Choroid plexus epithelial cell (primary cell): ENCODE measurements at regions not wholly inside any gene's neighbourhood (a gene's known extent, or its start where the extent isn't known, plus 50 kb on each side); places are given as distances from the start of the nearest gene placed in this dataset.
A peak's percentile ranks its signal among the peaks of the same experiment; 100 is the strongest.

Source experiments
- DNase-seq: peaks from one replicate; pipeline ENCODE4 v3.0.0-alpha.2; 2010; ENCODE audit warnings: low read depth
- H3K4me3 ChIP-seq: 2 replicates; pipeline ENCODE4 v1.5.1; 2011; ENCODE audit warnings: low read depth, mild to moderate bottlenecking, control low read depth, low read length, moderate library complexity
- CTCF ChIP-seq: conservative IDR thresholded peaks from 2 replicates; pipeline ENCODE4 v1.5.1; 2011; ENCODE audit warnings: low read depth, mild to moderate bottlenecking, control low read depth, inconsistent platforms, low read length, moderate library complexity

DNA sequence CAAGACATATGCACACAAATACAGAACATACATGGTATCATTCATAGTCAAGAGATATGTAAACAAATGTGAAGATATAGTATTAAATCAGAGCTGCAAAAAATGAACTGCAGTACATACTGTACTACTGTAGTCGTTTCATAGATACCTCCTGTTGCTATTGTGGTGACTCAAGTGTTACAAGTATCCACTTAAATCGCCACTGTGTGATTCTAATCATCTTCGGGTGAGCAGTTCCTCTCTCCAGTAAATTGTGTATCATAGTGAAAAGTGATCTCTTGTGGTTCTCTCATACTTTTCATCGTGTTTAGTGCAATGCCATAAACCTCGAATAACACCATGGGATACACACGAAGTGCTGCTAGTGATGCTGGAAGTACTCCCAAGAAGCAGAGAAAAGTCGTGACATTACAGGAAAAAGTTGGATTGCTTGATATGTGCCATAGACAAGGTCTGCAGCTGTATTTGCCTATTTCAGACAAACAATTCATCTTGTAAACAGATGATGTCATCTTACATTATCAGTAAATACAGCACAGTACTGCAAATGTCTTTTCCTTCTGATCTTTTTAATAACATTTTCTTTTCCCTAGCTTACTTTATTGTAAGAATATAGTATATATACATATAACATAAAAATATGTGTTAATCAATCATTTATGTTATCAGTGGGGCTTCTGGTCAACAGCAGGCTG is 222.2 kb downstream of the BCL11A start:
- DNase-seq = peak; percentile 13
- no peak overlapping the region for H3K4me3 ChIP-seq
- no peak for TF ChIP-seq CTCF

- no peak for TF ChIP-seq CTCF
These were observed 224.2 kb downstream of the BCL11A start for GRCh38 chr2:60329225-60329624.

DNA sequence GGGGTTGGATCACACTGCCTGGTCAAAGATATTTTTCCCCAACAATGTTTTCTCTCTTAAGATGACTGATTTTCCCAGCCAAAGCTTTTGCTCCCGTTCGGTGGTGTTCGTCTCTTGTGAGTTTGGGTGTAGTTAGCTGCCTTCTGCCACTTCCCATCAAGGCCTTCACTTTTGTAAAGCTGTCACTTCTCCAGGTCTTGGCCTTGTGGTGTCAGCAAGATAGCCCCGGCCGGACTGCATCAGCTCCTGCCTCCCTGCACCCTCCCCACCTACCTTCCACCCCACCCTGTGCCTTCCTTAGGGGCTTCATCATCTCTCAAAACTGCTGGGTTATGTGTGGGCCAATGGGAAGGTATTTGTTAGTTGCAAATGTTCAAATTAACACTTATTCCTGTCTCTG is 228.9 kb downstream of the BCL11A start:
- no peak for TF ChIP-seq CTCF
- no peak overlapping the region for H3K4me3 ChIP-seq
- DNase-seq = no peak

More at GRCh38 chr2:60329225-60329624, 224.2 kb downstream of the BCL11A start:
- no peak for DNase-seq
- H3K4me3 ChIP-seq = no peak overlapping the region

DNA sequence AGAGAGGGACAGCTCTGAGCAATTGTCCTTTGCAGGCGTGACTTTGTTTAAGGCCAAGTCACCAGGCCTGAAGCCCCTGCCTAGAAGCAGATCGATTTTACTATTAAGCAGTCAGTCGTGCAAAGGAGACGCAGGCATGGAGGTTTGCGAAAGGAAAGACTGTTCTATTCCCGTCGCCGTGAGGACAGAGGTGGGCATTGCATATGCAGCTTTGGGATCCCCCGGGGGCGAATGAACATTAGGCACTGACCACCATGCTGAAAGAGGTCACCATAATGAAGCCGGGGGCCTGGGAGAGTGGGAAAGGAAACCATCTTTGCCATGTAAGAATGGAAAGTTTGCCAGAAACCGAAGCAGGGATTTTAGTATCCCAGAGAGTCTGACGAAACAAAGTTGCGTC is 231.6 kb downstream of the BCL11A start:
- no peak for DNase-seq
- no peak overlapping the region for H3K4me3 ChIP-seq
- TF ChIP-seq CTCF = no peak

- no peak overlapping the region for H3K4me3 ChIP-seq
- DNase-seq = no peak
These were observed 232.7 kb downstream of the BCL11A start for GRCh38 chr2:60320724-60321123.

GRCh38 chr2:60319031-60319547 is 234.4 kb downstream of the BCL11A start:
- H3K4me3 ChIP-seq = no peak overlapping the region
- no peak for DNase-seq
- TF ChIP-seq CTCF = no peak

More at GRCh38 chr2:60320724-60321123, 232.7 kb downstream of the BCL11A start:
- no peak for TF ChIP-seq CTCF

GRCh38 chr2:60318544-60318943 is 234.9 kb downstream of the BCL11A start:
- TF ChIP-seq CTCF = no peak
- DNase-seq = no peak
- no peak overlapping the region for H3K4me3 ChIP-seq
